ENCODE measurements at regions not wholly inside any gene's neighbourhood (a gene's known extent, or its start where the extent isn't known, plus 50 kb on each side); places are given as distances from the start of the nearest gene placed in this dataset.

DNA sequence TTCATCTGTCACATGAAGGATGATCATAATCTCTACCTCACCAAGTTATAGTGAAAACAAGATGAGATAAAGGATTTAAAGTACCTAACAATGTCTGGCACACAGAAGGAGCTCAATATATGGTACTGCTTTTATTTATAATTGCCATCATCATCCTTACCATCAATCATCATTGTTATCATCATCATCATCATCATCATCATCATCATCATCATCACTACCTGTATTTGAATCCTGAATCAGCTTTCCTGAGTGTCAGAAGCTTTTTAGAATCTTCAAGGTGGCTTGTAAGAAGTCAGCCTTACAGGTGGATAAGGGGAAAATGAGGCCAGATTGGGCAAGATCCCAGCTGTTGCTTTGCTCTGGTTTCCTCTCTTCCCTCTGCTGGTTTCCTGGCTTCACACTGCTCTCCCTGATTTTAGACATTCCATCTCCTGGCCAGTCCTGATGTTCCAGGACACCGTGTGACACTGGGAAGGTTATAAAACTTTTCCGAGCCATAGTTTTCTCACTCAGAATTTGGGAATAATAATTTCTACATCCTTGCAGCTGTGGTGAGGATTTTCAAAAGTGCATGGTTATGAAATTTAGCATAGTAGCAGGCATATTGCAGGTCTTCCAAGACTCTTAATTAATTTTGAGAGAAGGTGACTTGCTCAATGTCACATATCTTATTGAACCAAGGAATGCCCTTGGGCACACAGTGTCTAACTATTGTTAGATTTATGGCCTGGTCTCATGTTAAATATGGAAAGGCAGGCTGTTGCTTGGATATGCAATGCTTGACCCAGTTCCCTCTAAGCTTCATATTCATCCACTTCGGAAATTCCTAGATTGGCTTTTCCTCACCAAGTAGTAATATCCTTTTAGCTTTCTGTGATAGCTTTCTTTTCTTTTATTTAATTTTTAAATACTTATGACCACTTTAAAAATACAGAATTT lies 160.7 kb downstream of the TMEM38B start:
- Histone ChIP-seq H3K27me3 (ENCODE audit: insufficient read depth, poor library complexity, severe bottlenecking) (no peaks in the 10 kb centered on the region), H3K9me3 (ENCODE audit: severe bottlenecking) (no peaks in the 10 kb centered on the region), H3K4me3 (ENCODE audit: severe bottlenecking) (no peak overlapping the region), H3K4me1 (ENCODE audit: insufficient read depth, poor library complexity, severe bottlenecking) (no peaks in the 10 kb centered on the region), H3K27ac (ENCODE audit: poor library complexity, severe bottlenecking) (no peak overlapping the region), H3K36me3 (ENCODE audit: low read depth) (no peaks in the 10 kb centered on the region)
- ATAC-seq (ENCODE audit: low read depth) (no peak), DNase-seq (ENCODE audit: low spot score) (no peak)
- TF ChIP-seq, protein P1, sequence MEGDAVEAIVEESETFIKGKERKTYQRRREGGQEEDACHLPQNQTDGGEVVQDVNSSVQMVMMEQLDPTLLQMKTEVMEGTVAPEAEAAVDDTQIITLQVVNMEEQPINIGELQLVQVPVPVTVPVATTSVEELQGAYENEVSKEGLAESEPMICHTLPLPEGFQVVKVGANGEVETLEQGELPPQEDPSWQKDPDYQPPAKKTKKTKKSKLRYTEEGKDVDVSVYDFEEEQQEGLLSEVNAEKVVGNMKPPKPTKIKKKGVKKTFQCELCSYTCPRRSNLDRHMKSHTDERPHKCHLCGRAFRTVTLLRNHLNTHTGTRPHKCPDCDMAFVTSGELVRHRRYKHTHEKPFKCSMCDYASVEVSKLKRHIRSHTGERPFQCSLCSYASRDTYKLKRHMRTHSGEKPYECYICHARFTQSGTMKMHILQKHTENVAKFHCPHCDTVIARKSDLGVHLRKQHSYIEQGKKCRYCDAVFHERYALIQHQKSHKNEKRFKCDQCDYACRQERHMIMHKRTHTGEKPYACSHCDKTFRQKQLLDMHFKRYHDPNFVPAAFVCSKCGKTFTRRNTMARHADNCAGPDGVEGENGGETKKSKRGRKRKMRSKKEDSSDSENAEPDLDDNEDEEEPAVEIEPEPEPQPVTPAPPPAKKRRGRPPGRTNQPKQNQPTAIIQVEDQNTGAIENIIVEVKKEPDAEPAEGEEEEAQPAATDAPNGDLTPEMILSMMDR (IDR thresholded peaks at IDR 0.05; ENCODE audit: poor library complexity, severe bottlenecking) = no peak

DNA sequence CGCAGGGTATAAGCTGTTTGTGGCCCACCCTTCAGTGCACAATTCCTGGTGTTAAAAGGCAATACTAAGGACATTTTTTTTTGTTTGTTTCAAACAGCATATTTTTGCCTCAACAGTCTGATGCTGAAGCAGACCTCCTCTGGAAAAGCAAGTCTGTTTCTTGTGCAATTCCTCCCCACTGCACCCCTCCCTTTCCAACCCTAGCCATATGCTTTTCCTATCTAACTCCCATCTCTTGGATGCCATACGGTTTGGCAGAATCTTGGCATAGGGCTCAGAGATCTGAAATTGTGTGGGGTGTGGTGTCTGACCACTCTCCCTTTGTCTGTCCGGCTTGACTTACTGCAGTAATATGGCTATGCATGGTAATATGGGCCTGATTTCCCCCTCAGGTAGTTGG lies 161.6 kb downstream of the TMEM38B start:
- no peak for DNase-seq (ENCODE audit: low spot score)
- H3K9me3 ChIP-seq (ENCODE audit: severe bottlenecking) = no peaks in the 10 kb centered on the region
- H3K27me3 ChIP-seq (ENCODE audit: insufficient read depth, poor library complexity, severe bottlenecking) = no peaks in the 10 kb centered on the region
- H3K27ac ChIP-seq (ENCODE audit: poor library complexity, severe bottlenecking) = no peak overlapping the region
- no peak for ATAC-seq (ENCODE audit: low read depth)
- H3K4me3 ChIP-seq (ENCODE audit: severe bottlenecking) = no peak overlapping the region
- H3K4me1 ChIP-seq (ENCODE audit: insufficient read depth, poor library complexity, severe bottlenecking) = no peaks in the 10 kb centered on the region
- no peaks in the 10 kb centered on the region for H3K36me3 ChIP-seq (ENCODE audit: low read depth)
- TF ChIP-seq, protein P1 (IDR thresholded peaks at IDR 0.05; ENCODE audit: poor library complexity, severe bottlenecking) = no peak

DNA sequence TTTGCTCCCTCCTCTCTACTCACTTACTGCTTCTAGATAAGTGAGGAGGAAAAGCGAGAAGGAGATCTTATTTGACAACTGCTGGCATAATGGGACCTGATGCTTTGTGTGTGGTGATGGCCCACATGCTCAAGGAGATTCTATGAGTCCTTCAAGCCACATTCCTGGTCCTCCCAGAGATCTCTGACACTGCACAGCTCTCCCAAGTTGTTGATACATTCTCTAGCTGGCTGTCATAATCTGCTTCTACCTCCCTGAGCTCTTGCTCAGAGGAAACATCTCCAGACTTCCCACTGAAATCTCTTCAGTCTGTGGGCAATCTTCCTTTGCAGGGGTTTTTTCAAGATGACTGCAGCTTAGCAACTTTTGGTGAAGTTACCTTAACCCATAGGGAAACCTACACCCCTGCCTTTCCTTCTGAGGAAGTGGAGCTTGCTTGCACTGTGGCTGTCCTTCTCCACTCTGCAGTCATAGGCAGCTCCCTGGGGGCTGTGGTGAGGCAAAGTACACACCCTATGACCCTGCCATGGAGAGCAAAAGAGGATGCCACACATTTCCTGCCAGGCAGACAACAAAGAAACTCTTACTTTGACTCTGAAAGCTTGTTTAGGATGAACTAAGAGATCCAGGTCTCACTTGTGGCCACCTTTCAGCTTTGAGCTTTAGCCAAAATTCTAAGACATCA lies 163.8 kb downstream of the TMEM38B start:
- ATAC-seq (ENCODE audit: low read depth) = no peak
- Histone ChIP-seq H3K27me3 (ENCODE audit: insufficient read depth, poor library complexity, severe bottlenecking) (no peaks in the 10 kb centered on the region), H3K9me3 (ENCODE audit: severe bottlenecking) (no peaks in the 10 kb centered on the region), H3K36me3 (ENCODE audit: low read depth) (no peaks in the 10 kb centered on the region), H3K4me1 (ENCODE audit: insufficient read depth, poor library complexity, severe bottlenecking) (no peaks in the 10 kb centered on the region), H3K27ac (ENCODE audit: poor library complexity, severe bottlenecking) (no peak overlapping the region), H3K4me3 (ENCODE audit: severe bottlenecking) (no peak overlapping the region)
- no peak for DNase-seq (ENCODE audit: low spot score)
- TF ChIP-seq, protein P1 (IDR thresholded peaks at IDR 0.05; ENCODE audit: poor library complexity, severe bottlenecking) = no peak

DNA sequence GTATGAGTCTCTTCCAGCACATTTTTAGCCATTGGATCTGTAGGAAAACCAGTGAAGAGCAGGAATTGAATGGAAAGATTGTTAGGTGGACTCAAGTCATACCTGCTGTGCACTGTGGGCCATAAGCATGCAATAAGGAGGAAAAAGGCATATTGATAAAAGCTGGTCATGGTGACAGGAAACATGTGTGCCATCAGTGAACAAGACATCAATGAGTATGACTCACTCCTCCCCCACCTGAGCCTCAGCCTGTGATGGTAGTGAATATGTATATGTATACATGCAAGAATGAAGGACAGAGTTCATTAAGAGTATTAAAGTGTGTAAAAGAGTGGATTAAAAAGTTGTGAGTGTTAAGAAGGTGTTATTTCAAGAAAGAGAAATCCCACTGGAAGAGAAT lies 164.5 kb downstream of the TMEM38B start:
- H3K4me1 ChIP-seq (ENCODE audit: insufficient read depth, poor library complexity, severe bottlenecking) = no peaks in the 10 kb centered on the region
- no peaks in the 10 kb centered on the region for H3K36me3 ChIP-seq (ENCODE audit: low read depth)
- no peak overlapping the region for H3K27ac ChIP-seq (ENCODE audit: poor library complexity, severe bottlenecking)
- TF ChIP-seq, protein P1 (IDR thresholded peaks at IDR 0.05; ENCODE audit: poor library complexity, severe bottlenecking) = no peak
- ATAC-seq (ENCODE audit: low read depth) = no peak
- no peak for DNase-seq (ENCODE audit: low spot score)
- no peak overlapping the region for H3K4me3 ChIP-seq (ENCODE audit: severe bottlenecking)
- H3K27me3 ChIP-seq (ENCODE audit: insufficient read depth, poor library complexity, severe bottlenecking) = no peaks in the 10 kb centered on the region
- H3K9me3 ChIP-seq (ENCODE audit: severe bottlenecking) = no peaks in the 10 kb centered on the region

Measured in RWPE2 (cell line).